ENCODE measurements at regions not wholly inside any gene's neighbourhood (a gene's known extent, or its start where the extent isn't known, plus 50 kb on each side); places are given as distances from the start of the nearest gene placed in this dataset.

DNA sequence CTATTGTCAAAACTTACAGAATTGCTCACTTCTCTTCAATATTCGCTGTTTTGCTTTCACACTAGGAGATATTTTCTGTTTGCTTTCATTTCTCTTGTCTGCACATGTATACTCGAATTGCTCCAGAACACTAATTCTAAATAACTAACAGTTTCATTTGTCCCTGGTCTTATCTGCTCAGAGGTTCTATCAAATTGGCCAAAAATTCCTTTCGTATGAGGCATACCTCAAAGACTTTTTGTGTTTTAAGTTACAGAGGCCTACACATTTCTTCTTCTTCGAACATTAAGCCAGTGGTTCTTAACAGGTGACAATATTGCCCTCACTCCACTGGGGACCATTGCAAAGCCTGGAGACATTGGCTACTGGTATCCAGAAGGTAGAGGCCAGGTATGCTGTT lies 1314.6 kb downstream of the EFNB2 start:
- TF ChIP-seq, protein P1, sequence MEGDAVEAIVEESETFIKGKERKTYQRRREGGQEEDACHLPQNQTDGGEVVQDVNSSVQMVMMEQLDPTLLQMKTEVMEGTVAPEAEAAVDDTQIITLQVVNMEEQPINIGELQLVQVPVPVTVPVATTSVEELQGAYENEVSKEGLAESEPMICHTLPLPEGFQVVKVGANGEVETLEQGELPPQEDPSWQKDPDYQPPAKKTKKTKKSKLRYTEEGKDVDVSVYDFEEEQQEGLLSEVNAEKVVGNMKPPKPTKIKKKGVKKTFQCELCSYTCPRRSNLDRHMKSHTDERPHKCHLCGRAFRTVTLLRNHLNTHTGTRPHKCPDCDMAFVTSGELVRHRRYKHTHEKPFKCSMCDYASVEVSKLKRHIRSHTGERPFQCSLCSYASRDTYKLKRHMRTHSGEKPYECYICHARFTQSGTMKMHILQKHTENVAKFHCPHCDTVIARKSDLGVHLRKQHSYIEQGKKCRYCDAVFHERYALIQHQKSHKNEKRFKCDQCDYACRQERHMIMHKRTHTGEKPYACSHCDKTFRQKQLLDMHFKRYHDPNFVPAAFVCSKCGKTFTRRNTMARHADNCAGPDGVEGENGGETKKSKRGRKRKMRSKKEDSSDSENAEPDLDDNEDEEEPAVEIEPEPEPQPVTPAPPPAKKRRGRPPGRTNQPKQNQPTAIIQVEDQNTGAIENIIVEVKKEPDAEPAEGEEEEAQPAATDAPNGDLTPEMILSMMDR (IDR thresholded peaks at IDR 0.05), result no peak
- no peak for TF ChIP-seq POLR2A (IDR thresholded peaks at IDR 0.05)
- Histone ChIP-seq H3K27me3 (no peaks in the 10 kb centered on the region), H3K36me3 (replicated peaks in 1 of 2; ENCODE audit: insufficient read depth in 1 of 2, low read depth in 2 of 2) (no peaks in the 10 kb centered on the region), H3K4me3 (no peak overlapping the region), H3K4me1 (no peaks in the 10 kb centered on the region), H3K27ac (no peak overlapping the region), H3K9me3 (no peaks in the 10 kb centered on the region)
- ATAC-seq (no peak), DNase-seq (no peak)
- intact Hi-C loops (cut with DNase I), result no loop called here
- WGBS, 2 donors, result 46 to 54% methylated on average over 4 of the region's 4 CpGs

DNA sequence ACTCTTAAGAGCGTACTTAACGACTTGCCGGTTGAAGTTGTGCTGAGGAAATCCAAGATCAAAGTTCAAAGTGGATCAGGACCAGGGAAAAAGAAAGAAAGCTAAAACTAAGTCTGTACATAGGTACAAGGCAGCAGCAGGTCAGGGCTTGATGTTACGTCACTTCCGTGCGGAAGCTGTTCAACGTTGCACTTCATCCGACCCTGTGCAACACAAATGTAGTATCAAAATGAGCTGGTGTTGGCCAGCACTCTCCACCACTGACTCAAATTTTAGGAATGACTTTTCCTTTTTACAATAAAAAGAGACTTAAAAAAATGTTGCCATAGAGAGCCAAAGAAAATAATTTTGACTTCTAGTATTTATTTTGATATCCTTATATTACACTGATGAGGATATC lies 1315.4 kb downstream of the EFNB2 start:
- 89 to 91% methylated on average over 8 of the region's 8 CpGs for WGBS, 2 donors
- ATAC-seq (no peak), DNase-seq (no peak)
- Histone ChIP-seq H3K4me1 (no peaks in the 10 kb centered on the region), H3K36me3 (replicated peaks in 1 of 2; ENCODE audit: insufficient read depth in 1 of 2, low read depth in 2 of 2) (no peaks in the 10 kb centered on the region), H3K27ac (no peak overlapping the region), H3K9me3 (no peaks in the 10 kb centered on the region), H3K4me3 (no peak overlapping the region), H3K27me3 (no peaks in the 10 kb centered on the region)
- TF ChIP-seq POLR2A (IDR thresholded peaks at IDR 0.05), result no peak
- TF ChIP-seq, protein P1 (IDR thresholded peaks at IDR 0.05), result no peak
- intact Hi-C loops (cut with DNase I), result no loop called here

DNA sequence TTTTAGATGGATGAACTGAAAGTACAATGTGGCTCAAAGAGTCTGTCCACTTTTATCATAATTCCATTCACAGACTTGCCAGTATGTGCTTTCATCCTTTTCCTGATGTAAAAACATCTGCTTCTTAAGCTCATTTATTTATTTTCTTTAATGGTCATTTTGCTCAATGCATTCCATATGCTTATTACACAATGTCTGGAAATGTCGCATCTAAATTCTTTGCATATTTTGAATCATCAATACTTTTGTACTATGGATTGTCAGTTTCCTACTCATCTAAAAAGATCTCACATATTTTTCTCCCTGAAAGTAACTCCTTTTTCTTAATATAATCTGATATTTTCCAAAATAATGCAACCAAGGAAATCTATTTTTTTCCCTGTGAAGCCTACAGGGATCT lies 1315.8 kb downstream of the EFNB2 start:
- no peak overlapping the region for H3K4me3 ChIP-seq
- TF ChIP-seq, protein P1 (IDR thresholded peaks at IDR 0.05), result no peak
- TF ChIP-seq POLR2A (IDR thresholded peaks at IDR 0.05), result no peak
- no peaks in the 10 kb centered on the region for H3K36me3 ChIP-seq (replicated peaks in 1 of 2; ENCODE audit: insufficient read depth in 1 of 2, low read depth in 2 of 2)
- H3K9me3 ChIP-seq, result no peaks in the 10 kb centered on the region
- DNase-seq (no peak), ATAC-seq (no peak)
- 85 to 88% methylated on average over 1 of the region's 1 CpG for WGBS, 2 donors
- no peaks in the 10 kb centered on the region for H3K4me1 ChIP-seq
- no peak overlapping the region for H3K27ac ChIP-seq
- H3K27me3 ChIP-seq, result no peaks in the 10 kb centered on the region
- intact Hi-C loops (cut with DNase I), result no loop called here

DNA sequence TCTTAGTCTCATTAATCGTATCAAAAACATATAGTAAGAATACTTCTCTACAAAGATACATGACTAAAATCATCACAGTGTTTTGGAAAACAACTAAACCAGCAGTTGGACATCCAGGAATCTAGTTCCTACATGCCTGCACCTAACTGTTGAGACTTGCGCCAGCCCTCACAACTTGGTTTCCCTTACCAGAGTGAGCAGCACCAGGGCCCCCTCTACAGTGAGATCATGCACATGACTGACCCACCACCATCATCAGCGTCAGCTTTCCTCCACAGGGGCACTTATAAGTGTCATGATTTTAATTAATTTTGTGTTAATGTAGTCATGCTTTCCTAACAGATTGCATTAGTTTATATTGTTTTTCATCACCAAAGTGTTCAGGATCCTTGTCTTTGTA lies 1322.0 kb downstream of the EFNB2 start:
- DNase-seq (no peak), ATAC-seq (no peak)
- no peak overlapping the region for H3K4me3 ChIP-seq
- H3K27me3 ChIP-seq, result no peaks in the 10 kb centered on the region
- WGBS, 2 donors, result 74 to 83% methylated on average over 3 of the region's 3 CpGs
- intact Hi-C loops (cut with DNase I), result no loop called here
- no peaks in the 10 kb centered on the region for H3K9me3 ChIP-seq
- TF ChIP-seq POLR2A (IDR thresholded peaks at IDR 0.05), result no peak
- TF ChIP-seq, protein P1 (IDR thresholded peaks at IDR 0.05), result no peak
- no peak overlapping the region for H3K27ac ChIP-seq
- no peaks in the 10 kb centered on the region for H3K4me1 ChIP-seq
- no peaks in the 10 kb centered on the region for H3K36me3 ChIP-seq (replicated peaks in 1 of 2; ENCODE audit: insufficient read depth in 1 of 2, low read depth in 2 of 2)

DNA sequence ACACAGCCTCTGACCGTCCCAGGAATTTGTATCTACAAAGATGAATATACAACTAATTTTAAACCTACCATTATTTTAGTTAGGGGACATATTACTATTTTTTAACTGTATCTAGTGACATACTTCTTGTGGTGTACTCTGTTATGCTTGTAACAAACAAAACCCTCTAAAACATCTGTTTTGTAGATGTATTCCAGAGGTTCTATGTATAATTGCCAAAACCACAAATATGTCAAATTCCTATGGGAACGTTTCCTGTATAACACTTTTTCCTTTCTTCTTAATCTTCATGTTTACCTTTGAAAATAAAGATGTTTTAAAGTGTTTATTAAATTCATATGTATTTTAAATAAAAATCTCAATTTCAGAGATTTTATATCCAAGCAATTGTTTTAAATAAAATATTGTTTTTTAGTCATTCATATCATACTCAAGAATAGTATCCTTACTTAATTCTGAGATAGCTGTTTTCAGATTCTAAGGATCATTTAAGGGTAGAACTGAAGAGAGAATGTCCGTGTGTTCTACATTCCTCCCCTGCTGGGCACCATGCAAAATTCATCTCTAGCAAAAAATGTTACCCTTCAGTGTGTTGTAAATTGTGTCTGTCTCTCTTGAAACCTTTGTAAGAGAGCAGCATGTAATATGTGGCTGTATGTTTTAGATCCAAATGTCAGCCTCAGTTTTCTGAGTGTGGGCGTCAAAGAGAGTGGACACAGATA lies 1327.7 kb downstream of the EFNB2 start:
- ATAC-seq (no peak), DNase-seq (no peak)
- Histone ChIP-seq H3K9me3 (no peaks in the 10 kb centered on the region), H3K36me3 (replicated peaks in 1 of 2; ENCODE audit: insufficient read depth in 1 of 2, low read depth in 2 of 2) (no peaks in the 10 kb centered on the region), H3K27me3 (no peaks in the 10 kb centered on the region), H3K4me1 (no peaks in the 10 kb centered on the region), H3K27ac (no peak overlapping the region), H3K4me3 (no peak overlapping the region)
- TF ChIP-seq, protein P1 (IDR thresholded peaks at IDR 0.05), result no peak
- TF ChIP-seq POLR2A (IDR thresholded peaks at IDR 0.05), result no peak
- 33 to 40% methylated on average over 4 of the region's 4 CpGs for whole genome bisulfite sequencing, 2 donors
- intact Hi-C loops (cut with DNase I), result no loop called here
